ENCODE measurements at regions not wholly inside any gene's neighbourhood (a gene's known extent, or its start where the extent isn't known, plus 50 kb on each side); places are given as distances from the start of the nearest gene placed in this dataset.
"Not testable (repeated sequence)": the region's sequence is repeated elsewhere in the genome, so short reads cannot be mapped to it uniquely, and the experiment has no call there.

DNA sequence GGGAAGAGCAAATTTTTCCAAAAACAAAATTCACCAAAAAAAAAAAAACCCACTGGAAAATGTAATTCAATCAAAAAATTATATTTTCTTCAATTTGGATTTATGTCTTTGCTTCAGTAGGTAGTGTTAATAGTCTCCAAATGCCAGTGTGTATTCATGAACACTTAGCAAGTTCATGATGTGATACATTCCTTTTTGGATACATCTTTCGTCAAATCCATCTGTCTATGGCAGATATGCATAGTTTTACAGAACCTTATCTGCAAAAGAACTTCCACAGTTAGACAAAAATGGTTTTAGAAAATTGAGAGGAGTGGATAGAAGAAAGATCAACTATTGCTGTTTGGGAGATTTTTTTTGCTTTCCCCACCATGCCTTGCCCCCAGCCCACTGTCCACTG, 214.6 kb downstream of the DEPDC1B start:
- H3K4me3 ChIP-seq: peak overlapping the region in 1 of 2 donors; percentile 7
- peak overlapping the region; percentile 75 to 84 for H3K27ac ChIP-seq
- no peaks in the 10 kb centered on the region for H3K27me3 ChIP-seq
- no peaks in the 10 kb centered on the region for H3K36me3 ChIP-seq
- intact Hi-C loops (cut with DNase I; ENCODE audit: low total_unique reads): no loop called here
- TF ChIP-seq, protein P1, sequence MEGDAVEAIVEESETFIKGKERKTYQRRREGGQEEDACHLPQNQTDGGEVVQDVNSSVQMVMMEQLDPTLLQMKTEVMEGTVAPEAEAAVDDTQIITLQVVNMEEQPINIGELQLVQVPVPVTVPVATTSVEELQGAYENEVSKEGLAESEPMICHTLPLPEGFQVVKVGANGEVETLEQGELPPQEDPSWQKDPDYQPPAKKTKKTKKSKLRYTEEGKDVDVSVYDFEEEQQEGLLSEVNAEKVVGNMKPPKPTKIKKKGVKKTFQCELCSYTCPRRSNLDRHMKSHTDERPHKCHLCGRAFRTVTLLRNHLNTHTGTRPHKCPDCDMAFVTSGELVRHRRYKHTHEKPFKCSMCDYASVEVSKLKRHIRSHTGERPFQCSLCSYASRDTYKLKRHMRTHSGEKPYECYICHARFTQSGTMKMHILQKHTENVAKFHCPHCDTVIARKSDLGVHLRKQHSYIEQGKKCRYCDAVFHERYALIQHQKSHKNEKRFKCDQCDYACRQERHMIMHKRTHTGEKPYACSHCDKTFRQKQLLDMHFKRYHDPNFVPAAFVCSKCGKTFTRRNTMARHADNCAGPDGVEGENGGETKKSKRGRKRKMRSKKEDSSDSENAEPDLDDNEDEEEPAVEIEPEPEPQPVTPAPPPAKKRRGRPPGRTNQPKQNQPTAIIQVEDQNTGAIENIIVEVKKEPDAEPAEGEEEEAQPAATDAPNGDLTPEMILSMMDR (IDR thresholded peaks at IDR 0.05): no peak
- no peak for DNase-seq
- H3K9me3 ChIP-seq: no peaks in the 10 kb centered on the region
- peaks cover 0 to 71% (median 2%) of the 10 kb centered on the region in 4 donors for H3K4me1 ChIP-seq

DNA sequence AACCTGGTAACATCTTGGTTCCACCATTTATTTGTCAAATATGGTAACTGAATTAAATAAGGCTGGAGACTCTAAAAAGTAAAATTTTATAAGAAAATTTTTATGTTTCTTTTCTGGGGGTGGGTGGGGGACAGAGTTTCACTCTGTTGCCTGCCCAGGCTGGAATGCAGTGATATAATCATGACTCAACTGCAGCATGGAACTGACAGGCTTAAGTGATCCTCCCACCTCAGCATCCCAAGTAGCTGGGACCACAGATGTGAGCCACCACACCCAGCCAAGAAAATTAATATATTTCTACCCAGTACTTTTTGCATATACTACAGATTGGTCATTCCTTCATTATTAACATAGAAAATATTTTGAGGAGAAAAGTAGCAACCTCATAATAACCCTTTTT, 216.9 kb downstream of the DEPDC1B start:
- Histone ChIP-seq H3K4me3 (no peak overlapping the region), H3K36me3 (no peaks in the 10 kb centered on the region), H3K27ac (peak overlapping the region; percentile 75 to 84), H3K9me3 (no peaks in the 10 kb centered on the region), H3K4me1 (peaks cover 0 to 85% (median 6%) of the 10 kb centered on the region in 4 donors), H3K27me3 (no peaks in the 10 kb centered on the region)
- DNase-seq: no peak
- TF ChIP-seq, protein P1 (IDR thresholded peaks at IDR 0.05): no peak
- intact Hi-C loops (cut with DNase I; ENCODE audit: low total_unique reads): no loop called here

DNA sequence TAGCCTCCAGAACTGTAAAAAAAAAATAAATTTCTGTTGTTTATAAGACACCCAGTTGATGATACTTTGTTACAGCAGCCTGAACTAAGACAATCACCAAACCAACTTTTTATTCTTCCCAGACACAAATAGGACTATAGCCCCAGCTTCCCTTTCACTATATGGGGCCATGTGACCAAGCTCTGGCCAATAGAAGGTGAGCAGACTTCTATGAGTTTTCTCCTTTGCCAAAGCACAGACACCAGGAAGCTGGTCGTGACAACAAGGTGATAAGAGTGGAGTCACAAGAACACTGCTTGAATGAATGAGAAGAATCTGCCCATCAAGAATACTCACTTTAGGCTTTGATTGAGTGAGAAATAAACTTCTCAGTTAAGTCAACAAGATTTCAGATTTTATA, 217.7 kb downstream of the DEPDC1B start:
- H3K9me3 ChIP-seq: no peaks in the 10 kb centered on the region
- TF ChIP-seq, protein P1 (IDR thresholded peaks at IDR 0.05): no peak
- H3K27ac ChIP-seq: peak overlapping the region; percentile 75 to 84
- no peaks in the 10 kb centered on the region for H3K27me3 ChIP-seq
- H3K4me1 ChIP-seq: peaks cover 0 to 92% (median 6%) of the 10 kb centered on the region in 4 donors
- DNase-seq: no peak
- H3K4me3 ChIP-seq: no peak overlapping the region
- H3K36me3 ChIP-seq: no peaks in the 10 kb centered on the region
- intact Hi-C loops (cut with DNase I; ENCODE audit: low total_unique reads): no loop called here

DNA sequence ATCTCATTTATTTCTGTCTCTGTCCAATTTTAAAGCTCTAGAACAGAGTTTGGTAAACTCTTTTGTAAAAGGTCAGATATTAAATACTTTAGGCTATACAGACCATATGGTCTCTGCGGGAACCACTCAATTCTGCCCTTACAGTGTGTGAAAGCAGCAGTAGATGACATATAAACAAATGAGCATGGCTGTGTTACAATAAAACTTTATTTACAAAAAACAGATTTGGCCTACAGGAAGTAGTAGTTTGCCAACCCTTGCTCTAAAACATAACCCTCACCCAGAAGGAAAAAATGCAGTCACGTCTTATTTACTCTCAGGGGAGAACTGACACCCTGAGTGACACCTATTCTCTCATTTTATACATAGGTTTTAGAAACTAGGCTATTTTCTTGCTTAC, 220.4 kb downstream of the DEPDC1B start:
- Histone ChIP-seq H3K4me3 (no peak overlapping the region), H3K27me3 (no peaks in the 10 kb centered on the region), H3K9me3 (no peaks in the 10 kb centered on the region), H3K27ac (peak overlapping the region; percentile 55 to 84), H3K4me1 (peaks cover 0 to 97% (median 12%) of the 10 kb centered on the region in 4 donors), H3K36me3 (no peaks in the 10 kb centered on the region)
- DNase-seq: no peak
- intact Hi-C loops (cut with DNase I; ENCODE audit: low total_unique reads): no loop called here
- TF ChIP-seq, protein P1 (IDR thresholded peaks at IDR 0.05): no peak

DNA sequence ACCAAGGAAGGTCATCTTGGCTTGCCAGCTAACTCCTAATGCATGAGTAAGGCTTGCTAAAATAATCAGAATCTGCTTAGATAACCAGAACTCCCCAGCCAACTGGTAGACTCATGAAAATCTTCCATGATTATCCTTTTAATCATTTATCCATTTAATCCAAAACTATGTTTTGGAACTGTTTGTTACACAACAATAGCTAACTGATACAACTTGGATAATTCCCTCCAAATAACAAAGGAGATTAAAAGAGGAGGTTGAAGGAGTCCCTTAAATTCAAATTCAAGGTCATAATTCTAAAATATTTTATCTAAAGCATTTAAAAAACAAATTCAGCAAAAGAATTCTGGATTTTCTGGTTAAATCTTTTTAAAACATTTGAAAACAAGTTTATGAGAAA, 222.1 kb downstream of the DEPDC1B start:
- Histone ChIP-seq H3K4me3 (no peak overlapping the region), H3K36me3 (no peaks in the 10 kb centered on the region), H3K27ac (peak overlapping the region; percentile 55 to 84), H3K4me1 (peaks cover 0 to 88% (median 12%) of the 10 kb centered on the region in 4 donors), H3K9me3 (no peaks in the 10 kb centered on the region), H3K27me3 (no peaks in the 10 kb centered on the region)
- intact Hi-C loops (cut with DNase I; ENCODE audit: low total_unique reads): no loop called here
- no peak for DNase-seq
- TF ChIP-seq, protein P1 (IDR thresholded peaks at IDR 0.05): no peak

DNA sequence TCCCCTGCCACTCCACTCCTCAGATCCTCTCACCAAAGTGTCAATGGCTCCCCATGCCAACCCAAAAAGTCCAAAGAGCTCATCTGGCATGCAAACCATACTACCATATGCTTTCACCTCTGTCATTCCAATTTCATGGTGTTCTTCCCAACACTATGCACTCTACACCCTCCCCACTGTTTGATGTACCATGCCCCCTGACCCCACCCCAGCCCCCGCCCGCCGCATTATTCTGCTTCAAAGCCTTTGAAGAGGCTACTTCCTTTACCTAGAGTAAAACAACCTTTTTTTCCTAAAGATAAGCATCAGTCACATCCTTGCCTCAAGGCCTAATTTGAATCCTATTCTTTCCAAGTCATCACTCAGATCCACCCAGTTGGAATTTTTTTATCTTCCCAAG, 226.3 kb downstream of the DEPDC1B start:
- Histone ChIP-seq H3K27ac (peak overlapping the region in 1 of 2 donors; percentile 51), H3K4me1 (peaks cover 0 to 70% (median 7%) of the 10 kb centered on the region in 4 donors), H3K27me3 (no peaks in the 10 kb centered on the region), H3K36me3 (no peaks in the 10 kb centered on the region), H3K9me3 (peaks cover 0 to 15% (median 12%) of the 10 kb centered on the region in 3 donors), H3K4me3 (no peak overlapping the region)
- intact Hi-C loops (cut with DNase I; ENCODE audit: low total_unique reads): no loop called here
- TF ChIP-seq, protein P1 (IDR thresholded peaks at IDR 0.05): no peak
- DNase-seq: no peak

DNA sequence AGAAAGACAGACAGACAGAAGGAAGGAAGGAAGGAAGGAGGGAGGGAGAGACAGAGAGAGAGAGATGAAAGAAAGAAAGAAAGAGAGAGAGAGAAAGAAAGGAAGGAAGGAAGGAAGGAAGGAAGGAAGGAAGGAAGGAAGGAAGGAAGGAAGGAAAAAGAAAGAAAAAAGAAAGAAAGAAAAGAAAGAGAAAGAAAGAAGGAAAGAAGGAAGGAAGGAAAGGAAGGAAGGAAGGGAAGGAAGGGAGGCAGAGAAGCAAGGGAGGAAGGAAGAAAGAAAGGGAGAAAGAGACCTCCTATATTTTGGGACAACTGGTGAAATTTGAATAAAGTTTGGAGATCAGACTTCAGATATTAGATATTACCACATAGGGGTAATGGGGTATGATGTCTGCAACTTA, 226.9 kb downstream of the DEPDC1B start:
- H3K27ac ChIP-seq: peak overlapping the region in 1 of 2 donors; percentile 51
- H3K36me3 ChIP-seq; intact Hi-C loops (cut with DNase I; ENCODE audit: low total_unique reads); H3K4me3 ChIP-seq; DNase-seq; H3K27me3 ChIP-seq: not testable (repeated sequence)
- peaks cover 0 to 64% (median 7%) of the 10 kb centered on the region in 4 donors for H3K4me1 ChIP-seq
- peaks cover 0 to 15% (median 12%) of the 10 kb centered on the region in 3 donors for H3K9me3 ChIP-seq
